ENCODE measurements at regions not wholly inside any gene's neighbourhood (a gene's known extent, or its start where the extent isn't known, plus 50 kb on each side); places are given as distances from the start of the nearest gene placed in this dataset.

- no peak overlapping the region for H3K4me3 ChIP-seq (ENCODE audit: extremely low read depth in 1 of 4, insufficient read depth in 2 of 4, low read depth in 3 of 4, low read length in 4 of 4)
- no peak for TF ChIP-seq SIX5 (IDR thresholded peaks at IDR 0.05; ENCODE audit: low read depth, low read length)
- no peak for TF ChIP-seq EGR1 (IDR thresholded peaks at IDR 0.05; ENCODE audit: borderline replicate concordance, low read depth, low read length)
- TF ChIP-seq TAF7 (optimal IDR thresholded peaks at IDR 0.05; ENCODE audit: borderline replicate concordance, low read depth, low read length) = no peak
- TF ChIP-seq CTCF (IDR thresholded peaks at IDR 0.05; ENCODE audit: control extremely low read depth in 1 of 3, insufficient read depth in 1 of 3, low read depth in 1 of 3, low read length in 3 of 3) = no peak
- TF ChIP-seq PHF8 (conservative IDR thresholded peaks at IDR 0.05; ENCODE audit: low read depth, low read length) = no peak
- no peak for TF ChIP-seq HDAC2 (IDR thresholded peaks at IDR 0.05; ENCODE audit: borderline replicate concordance in 1 of 2, low read depth in 2 of 2, low read length in 2 of 2)
- no peak for TF ChIP-seq RBBP5 (IDR thresholded peaks at IDR 0.05; ENCODE audit: borderline replicate concordance, low read depth, low read length)
- TF ChIP-seq RFX5 (IDR thresholded peaks at IDR 0.05; ENCODE audit: borderline replicate concordance, low read depth, low read length) = no peak
Measured at GRCh38 chr12:69055706-69056105, 122.7 kb upstream of the CPM start.

More at GRCh38 chr12:69055706-69056105, 122.7 kb upstream of the CPM start:
- Histone ChIP-seq H4K20me1 (replicated peaks in 1 of 2; ENCODE audit: control insufficient read depth in 1 of 2, insufficient read depth in 2 of 2, low read length in 2 of 2) (no peaks in the 10 kb centered on the region), H3K23me2 (ENCODE audit: low read depth, low read length) (no peaks in the 10 kb centered on the region), H4K8ac (ENCODE audit: extremely low read depth, insufficient read depth, low read length) (no peak overlapping the region), H2AK5ac (ENCODE audit: low read depth, low read length) (no peak overlapping the region), H2BK120ac (replicated peaks; ENCODE audit: low read depth, low read length) (no peak overlapping the region), H2BK20ac (ENCODE audit: low read length) (no peak overlapping the region), H4K91ac (replicated peaks; ENCODE audit: insufficient read length, low read length) (no peak overlapping the region), H3K56ac (replicated peaks; ENCODE audit: insufficient read length, low read depth, low read length) (no peak overlapping the region), H4K5ac (ENCODE audit: insufficient read length, low read depth, low read length) (no peak overlapping the region), H2AFZ (ENCODE audit: low read length) (no peak overlapping the region), H3K4me1 (replicated peaks in 1 of 4; ENCODE audit: control insufficient read depth in 3 of 4, insufficient read depth in 4 of 4, low read length in 3 of 4) (peaks cover 0 to 16% (median 6%) of the 10 kb centered on the region in 4 experiments; a peak in 4 of 7 replicates), H3K9ac (replicated peaks in 1 of 4; ENCODE audit: extremely low read depth in 1 of 4, low read depth in 3 of 4, low read length in 3 of 4) (no peak overlapping the region), H3K23ac (ENCODE audit: insufficient read length) (no peak overlapping the region), H3K18ac (ENCODE audit: extremely low read depth, low read length) (no peak overlapping the region), H2BK15ac (ENCODE audit: low read length) (no peak overlapping the region), H3K79me2 (ENCODE audit: control insufficient read depth in 1 of 2, insufficient read depth in 2 of 2, low read length in 2 of 2) (no peaks in the 10 kb centered on the region), H3K4ac (replicated peaks; ENCODE audit: insufficient read length, low read depth, low read length) (no peak overlapping the region), H3K14ac (ENCODE audit: insufficient read length) (no peak overlapping the region), H2BK5ac (ENCODE audit: low read depth, low read length) (no peak overlapping the region), H3K4me2 (ENCODE audit: insufficient read depth in 1 of 2, low read depth in 2 of 2, low read length in 2 of 2) (no peak overlapping the region), H3K27ac (ENCODE audit: low read depth, low read length) (no peak overlapping the region), H3K27me3 (replicated peaks in 1 of 4; ENCODE audit: control insufficient read depth in 3 of 4, extremely low read depth in 1 of 4, insufficient read depth in 3 of 4, low read length in 3 of 4) (no peaks in the 10 kb centered on the region; a peak in 1 of 7 replicates), H3K9me3 (ENCODE audit: insufficient read depth in 2 of 2, low read depth in 1 of 2, low read length in 1 of 2) (no peaks in the 10 kb centered on the region), H3K79me1 (ENCODE audit: low read depth, low read length) (no peaks in the 10 kb centered on the region), H2BK12ac (ENCODE audit: low read depth, low read length) (no peak overlapping the region), H3K36me3 (ENCODE audit: control insufficient read depth in 2 of 4, insufficient read depth in 4 of 4, low read length in 3 of 4) (no peaks in the 10 kb centered on the region)
- CTCF ChIA-PET (ENCODE audit: partially characterized antibody) = no interaction called here
- DNase-seq (ENCODE audit: low read depth in 1 of 2, low spot score in 2 of 2) (no peak), FAIRE-seq (no peak)
- WGBS, 2 experiments (ENCODE audit: extremely low coverage in 1 of 2, insufficient coverage in 1 of 2, insufficient read length in 1 of 2, insufficient replicate concordance in 2 of 2, low coverage in 1 of 2, low lambda C conversion rate in 2 of 2, missing lambda C conversion rate in 1 of 2) = 83% methylated on average over 4 of the region's 4 CpGs; no CpG with 5 or more reads in 1 of the 2 experiments
- POLR2A ChIA-PET (ENCODE audit: partially characterized antibody) = no interaction called here
